Sigmoid colon (tissue), 3 donors: ENCODE measurements at regions not wholly inside any gene's neighbourhood (a gene's known extent, or its start where the extent isn't known, plus 50 kb on each side); places are given as distances from the start of the nearest gene placed in this dataset.

Source experiments
- POLR2A ChIP-seq, 2 donors: fragments of 450-650 bp; IDR thresholded peaks; one replicate each; pipeline ENCODE4 v1.6.1; 2016; ENCODE audit warnings: antibody characterized with exemption in 2 of 2, mild to moderate bottlenecking in 2 of 2, moderate library complexity in 2 of 2
- TF ChIP-seq, protein P1 (sequence below), 4 experiments: fragments of 450-650 bp in 3 of 4; fragments of 200-600 bp in 1 of 4; IDR thresholded peaks; one replicate each; pipeline ENCODE4 v1.5.1; 2016 to 2019; ENCODE audit warnings: antibody characterized with exemption in 4 of 4, mild to moderate bottlenecking in 3 of 4, moderate library complexity in 2 of 4

DNA sequence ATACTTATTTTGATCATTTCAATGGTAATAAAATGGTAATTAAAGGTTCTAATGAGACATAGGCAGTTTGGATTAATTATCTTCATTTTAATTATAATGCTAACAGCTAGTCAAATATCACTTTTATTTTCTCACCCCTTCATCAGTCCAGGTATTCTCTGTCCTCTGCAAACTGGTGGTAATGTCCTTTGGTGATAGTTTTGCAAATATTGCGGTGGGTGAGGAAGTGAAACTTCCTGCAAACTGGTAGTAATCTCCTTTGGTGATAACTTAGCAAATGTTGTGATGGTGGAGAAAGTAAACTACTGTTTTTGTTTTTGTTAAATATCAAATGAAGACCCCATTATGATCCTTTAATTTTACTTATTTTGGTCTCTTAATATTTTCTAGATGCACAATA lies 209.0 kb downstream of the AMY1C start:
- no peak for TF ChIP-seq POLR2A (IDR thresholded peaks at IDR 0.05)
- TF ChIP-seq, protein P1, sequence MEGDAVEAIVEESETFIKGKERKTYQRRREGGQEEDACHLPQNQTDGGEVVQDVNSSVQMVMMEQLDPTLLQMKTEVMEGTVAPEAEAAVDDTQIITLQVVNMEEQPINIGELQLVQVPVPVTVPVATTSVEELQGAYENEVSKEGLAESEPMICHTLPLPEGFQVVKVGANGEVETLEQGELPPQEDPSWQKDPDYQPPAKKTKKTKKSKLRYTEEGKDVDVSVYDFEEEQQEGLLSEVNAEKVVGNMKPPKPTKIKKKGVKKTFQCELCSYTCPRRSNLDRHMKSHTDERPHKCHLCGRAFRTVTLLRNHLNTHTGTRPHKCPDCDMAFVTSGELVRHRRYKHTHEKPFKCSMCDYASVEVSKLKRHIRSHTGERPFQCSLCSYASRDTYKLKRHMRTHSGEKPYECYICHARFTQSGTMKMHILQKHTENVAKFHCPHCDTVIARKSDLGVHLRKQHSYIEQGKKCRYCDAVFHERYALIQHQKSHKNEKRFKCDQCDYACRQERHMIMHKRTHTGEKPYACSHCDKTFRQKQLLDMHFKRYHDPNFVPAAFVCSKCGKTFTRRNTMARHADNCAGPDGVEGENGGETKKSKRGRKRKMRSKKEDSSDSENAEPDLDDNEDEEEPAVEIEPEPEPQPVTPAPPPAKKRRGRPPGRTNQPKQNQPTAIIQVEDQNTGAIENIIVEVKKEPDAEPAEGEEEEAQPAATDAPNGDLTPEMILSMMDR (IDR thresholded peaks at IDR 0.05), result no peak
